ENCODE measurements at regions not wholly inside any gene's neighbourhood (a gene's known extent, or its start where the extent isn't known, plus 50 kb on each side); places are given as distances from the start of the nearest gene placed in this dataset.

DNA sequence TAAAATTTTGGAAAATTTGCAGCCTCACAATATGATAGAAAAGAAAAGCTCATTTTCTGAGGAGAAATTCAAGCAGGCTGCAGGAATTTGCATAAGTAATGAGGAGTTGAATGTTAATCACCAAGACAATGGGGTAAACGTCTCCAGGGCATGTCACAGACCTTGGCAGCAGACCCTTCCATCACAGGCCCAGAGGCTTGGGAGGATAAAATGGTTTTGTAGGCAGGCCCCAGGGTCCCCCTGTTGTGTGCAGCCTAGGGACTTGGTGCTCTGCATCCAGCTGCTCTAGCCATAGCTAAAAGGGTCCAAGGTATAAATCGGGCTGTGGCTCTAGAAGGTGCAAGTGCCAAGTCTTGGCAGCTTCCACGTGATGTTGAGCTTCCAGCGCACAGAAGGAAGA is 112.2 kb upstream of the FMN2 start:
- intact Hi-C loops (cut with DNase I; ENCODE audit: low total_unique reads) = no loop called here
- Histone ChIP-seq H3K9me3 (peaks cover 0 to 25% (median 20%) of the 10 kb centered on the region in 4 donors), H3K27ac (no peak overlapping the region), H3K4me1 (no peaks in the 10 kb centered on the region), H3K4me3 (no peak overlapping the region), H3K36me3 (no peaks in the 10 kb centered on the region), H3K27me3 (no peaks in the 10 kb centered on the region)
- 59 to 79% (median 78%) methylated on average over 4 of the region's 4 CpGs for WGBS, 5 donors
- no peak for DNase-seq
- no peak for TF ChIP-seq POLR2AphosphoS5 (IDR thresholded peaks at IDR 0.05)
- TF ChIP-seq POLR2A (IDR thresholded peaks at IDR 0.05) = no peak
- TF ChIP-seq, protein P1, sequence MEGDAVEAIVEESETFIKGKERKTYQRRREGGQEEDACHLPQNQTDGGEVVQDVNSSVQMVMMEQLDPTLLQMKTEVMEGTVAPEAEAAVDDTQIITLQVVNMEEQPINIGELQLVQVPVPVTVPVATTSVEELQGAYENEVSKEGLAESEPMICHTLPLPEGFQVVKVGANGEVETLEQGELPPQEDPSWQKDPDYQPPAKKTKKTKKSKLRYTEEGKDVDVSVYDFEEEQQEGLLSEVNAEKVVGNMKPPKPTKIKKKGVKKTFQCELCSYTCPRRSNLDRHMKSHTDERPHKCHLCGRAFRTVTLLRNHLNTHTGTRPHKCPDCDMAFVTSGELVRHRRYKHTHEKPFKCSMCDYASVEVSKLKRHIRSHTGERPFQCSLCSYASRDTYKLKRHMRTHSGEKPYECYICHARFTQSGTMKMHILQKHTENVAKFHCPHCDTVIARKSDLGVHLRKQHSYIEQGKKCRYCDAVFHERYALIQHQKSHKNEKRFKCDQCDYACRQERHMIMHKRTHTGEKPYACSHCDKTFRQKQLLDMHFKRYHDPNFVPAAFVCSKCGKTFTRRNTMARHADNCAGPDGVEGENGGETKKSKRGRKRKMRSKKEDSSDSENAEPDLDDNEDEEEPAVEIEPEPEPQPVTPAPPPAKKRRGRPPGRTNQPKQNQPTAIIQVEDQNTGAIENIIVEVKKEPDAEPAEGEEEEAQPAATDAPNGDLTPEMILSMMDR (IDR thresholded peaks at IDR 0.05) = no peak
- no peak for TF ChIP-seq EP300 (IDR thresholded peaks at IDR 0.05)

GRCh38 chr1:239982762-239983161 is 108.9 kb upstream of the FMN2 start:
- Histone ChIP-seq H3K36me3 (no peaks in the 10 kb centered on the region), H3K4me3 (no peak overlapping the region), H3K27me3 (no peaks in the 10 kb centered on the region), H3K9me3 (peaks cover 0 to 43% (median 32%) of the 10 kb centered on the region in 4 donors), H3K27ac (no peak overlapping the region), H3K4me1 (no peaks in the 10 kb centered on the region)
- 70 to 93% (median 86%) methylated on average over 2 of the region's 2 CpGs for WGBS, 5 donors
- TF ChIP-seq EP300 (IDR thresholded peaks at IDR 0.05) = no peak
- TF ChIP-seq, protein P1 (IDR thresholded peaks at IDR 0.05) = no peak
- no peak for TF ChIP-seq POLR2AphosphoS5 (IDR thresholded peaks at IDR 0.05)
- TF ChIP-seq POLR2A (IDR thresholded peaks at IDR 0.05) = no peak
- intact Hi-C loops (cut with DNase I; ENCODE audit: low total_unique reads) = no loop called here
- DNase-seq = no peak

DNA sequence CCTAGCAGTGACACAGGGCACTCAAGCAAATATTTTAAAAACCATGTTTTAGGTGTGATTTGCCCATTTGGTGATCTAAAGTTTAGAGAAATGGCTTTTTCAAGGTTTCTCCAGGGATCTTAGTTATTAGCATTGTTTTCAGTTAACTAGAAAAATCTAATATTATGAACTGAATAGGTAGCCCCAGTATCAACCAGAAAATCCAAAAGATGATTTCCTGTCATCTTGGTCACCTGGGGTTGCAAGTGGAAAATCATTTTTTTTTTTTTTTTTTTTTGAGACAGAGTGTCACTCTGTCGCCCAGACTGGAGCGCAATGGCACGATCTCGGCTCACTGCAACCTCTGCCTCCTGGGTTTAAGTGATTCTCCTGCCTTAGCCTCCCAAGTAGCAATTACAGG is 106.6 kb upstream of the FMN2 start:
- TF ChIP-seq, protein P1 (IDR thresholded peaks at IDR 0.05) = no peak
- TF ChIP-seq POLR2A (IDR thresholded peaks at IDR 0.05) (no peak), EP300 (IDR thresholded peaks at IDR 0.05) (no peak), POLR2AphosphoS5 (IDR thresholded peaks at IDR 0.05) (no peak)
- peaks cover 0 to 23% (median 18%) of the 10 kb centered on the region in 4 donors for H3K9me3 ChIP-seq
- 83 to 98% (median 97%) methylated on average over 4 of the region's 4 CpGs for WGBS, 5 donors
- no peaks in the 10 kb centered on the region for H3K36me3 ChIP-seq
- no peaks in the 10 kb centered on the region for H3K4me1 ChIP-seq
- H3K27me3 ChIP-seq = no peaks in the 10 kb centered on the region
- intact Hi-C loops (cut with DNase I; ENCODE audit: low total_unique reads) = no loop called here
- no peak overlapping the region for H3K4me3 ChIP-seq
- no peak for DNase-seq
- H3K27ac ChIP-seq = no peak overlapping the region

- peak; percentile 62 to 65 for DNase-seq
- 2 to 4% (median 4%) methylated on average over 2 of the region's 2 CpGs for WGBS, 5 donors
- H3K36me3 ChIP-seq = no peaks in the 10 kb centered on the region
Observed at GRCh38 chr1:239987103-239987745, 104.5 kb upstream of the FMN2 start.

More at GRCh38 chr1:239987103-239987745, 104.5 kb upstream of the FMN2 start:
- Histone ChIP-seq H3K27ac (no peak overlapping the region), H3K4me3 (no peak overlapping the region), H3K9me3 (peaks cover 0 to 23% (median 12%) of the 10 kb centered on the region in 4 donors), H3K27me3 (no peaks in the 10 kb centered on the region), H3K4me1 (no peaks in the 10 kb centered on the region)
- intact Hi-C loops (cut with DNase I; ENCODE audit: low total_unique reads) = no loop called here
- no peak for TF ChIP-seq POLR2AphosphoS5 (IDR thresholded peaks at IDR 0.05)
- TF ChIP-seq, protein P1 (IDR thresholded peaks at IDR 0.05) = peak in 5 of 7 experiments; percentile 32 to 64 (median 51)

Data from stomach (tissue), 8 donors.